ENCODE measurements at regions not wholly inside any gene's neighbourhood (a gene's known extent, or its start where the extent isn't known, plus 50 kb on each side); places are given as distances from the start of the nearest gene placed in this dataset.

DNA sequence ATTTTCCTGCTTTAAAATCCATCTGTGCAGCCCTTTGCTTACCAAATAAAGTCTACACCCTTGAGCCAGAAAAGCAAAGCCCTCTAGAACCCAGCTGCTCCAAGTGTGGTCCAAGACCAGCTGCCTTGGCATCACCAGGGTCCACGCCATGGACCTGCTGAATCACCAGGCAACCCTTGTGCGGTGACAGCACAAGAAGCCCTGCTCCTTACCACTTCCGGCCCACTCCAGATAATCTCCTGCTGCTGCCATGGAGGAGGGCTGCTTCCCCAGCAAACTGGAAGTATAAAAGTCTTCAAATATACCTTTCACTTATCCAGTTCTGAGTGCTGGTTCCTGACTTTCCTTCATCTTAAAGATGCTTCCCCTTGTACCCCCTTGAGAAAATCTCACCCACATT lies 106.0 kb upstream of the PKDCC start:
- TF ChIP-seq, protein P1, sequence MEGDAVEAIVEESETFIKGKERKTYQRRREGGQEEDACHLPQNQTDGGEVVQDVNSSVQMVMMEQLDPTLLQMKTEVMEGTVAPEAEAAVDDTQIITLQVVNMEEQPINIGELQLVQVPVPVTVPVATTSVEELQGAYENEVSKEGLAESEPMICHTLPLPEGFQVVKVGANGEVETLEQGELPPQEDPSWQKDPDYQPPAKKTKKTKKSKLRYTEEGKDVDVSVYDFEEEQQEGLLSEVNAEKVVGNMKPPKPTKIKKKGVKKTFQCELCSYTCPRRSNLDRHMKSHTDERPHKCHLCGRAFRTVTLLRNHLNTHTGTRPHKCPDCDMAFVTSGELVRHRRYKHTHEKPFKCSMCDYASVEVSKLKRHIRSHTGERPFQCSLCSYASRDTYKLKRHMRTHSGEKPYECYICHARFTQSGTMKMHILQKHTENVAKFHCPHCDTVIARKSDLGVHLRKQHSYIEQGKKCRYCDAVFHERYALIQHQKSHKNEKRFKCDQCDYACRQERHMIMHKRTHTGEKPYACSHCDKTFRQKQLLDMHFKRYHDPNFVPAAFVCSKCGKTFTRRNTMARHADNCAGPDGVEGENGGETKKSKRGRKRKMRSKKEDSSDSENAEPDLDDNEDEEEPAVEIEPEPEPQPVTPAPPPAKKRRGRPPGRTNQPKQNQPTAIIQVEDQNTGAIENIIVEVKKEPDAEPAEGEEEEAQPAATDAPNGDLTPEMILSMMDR (IDR thresholded peaks at IDR 0.05; ENCODE audit: low read depth, low read length, missing input control) = no peak
- no peak for TF ChIP-seq TAF1 (conservative IDR thresholded peaks at IDR 0.05)
- TF ChIP-seq, protein P2, sequence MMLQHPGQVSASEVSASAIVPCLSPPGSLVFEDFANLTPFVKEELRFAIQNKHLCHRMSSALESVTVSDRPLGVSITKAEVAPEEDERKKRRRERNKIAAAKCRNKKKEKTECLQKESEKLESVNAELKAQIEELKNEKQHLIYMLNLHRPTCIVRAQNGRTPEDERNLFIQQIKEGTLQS (IDR thresholded peaks at IDR 0.05) = no peak
- TF ChIP-seq JUND (IDR thresholded peaks at IDR 0.05) = no peak
- TF ChIP-seq SP1 (IDR thresholded peaks at IDR 0.05) = no peak
